Stimulated activated CD4-positive, alpha-beta T cell treated with anti-CD3 and anti-CD28 coated beads, Interleukin-2, amount 100 ng/mL, for 48 hours (primary cell): ENCODE measurements at regions not wholly inside any gene's neighbourhood (a gene's known extent, or its start where the extent isn't known, plus 50 kb on each side); places are given as distances from the start of the nearest gene placed in this dataset.
"Not testable (repeated sequence)": the region's sequence is repeated elsewhere in the genome, so short reads cannot be mapped to it uniquely, and the experiment has no call there.

Experiments
- DNase-seq, 2 donors: peaks; one replicate each; pipeline ENCODE4 v3.0.0-alpha.2; 2020

GRCh38 chr11:22479971-22480720, 142.0 kb downstream of the SLC17A6 start:
- DNase-seq, result no peak

- DNase-seq, result no peak
Measured at GRCh38 chr11:22479208-22479607, 141.0 kb downstream of the SLC17A6 start.

- DNase-seq, result no peak
Measured at GRCh38 chr11:22478169-22478568, 140.0 kb downstream of the SLC17A6 start.

DNA sequence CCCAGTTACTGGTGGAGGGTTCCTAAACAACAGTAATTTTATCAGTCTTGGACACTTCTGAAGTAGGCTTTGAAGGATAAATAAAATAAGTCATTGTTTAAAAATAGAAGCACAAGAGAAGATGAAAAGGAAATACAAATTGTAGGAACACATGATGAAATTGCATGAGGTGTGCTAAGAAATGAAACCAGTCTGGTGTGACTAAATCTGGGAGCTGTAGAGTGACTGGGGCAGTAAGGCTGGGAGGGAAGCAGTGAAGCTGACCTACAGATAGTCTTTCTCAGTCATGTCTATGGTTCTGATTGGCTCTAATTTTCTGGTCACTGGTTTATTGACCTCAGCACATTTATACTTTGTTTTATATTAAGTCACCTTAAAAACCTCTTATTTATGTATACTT, 139.1 kb downstream of the SLC17A6 start:
- DNase-seq, result no peak

DNA sequence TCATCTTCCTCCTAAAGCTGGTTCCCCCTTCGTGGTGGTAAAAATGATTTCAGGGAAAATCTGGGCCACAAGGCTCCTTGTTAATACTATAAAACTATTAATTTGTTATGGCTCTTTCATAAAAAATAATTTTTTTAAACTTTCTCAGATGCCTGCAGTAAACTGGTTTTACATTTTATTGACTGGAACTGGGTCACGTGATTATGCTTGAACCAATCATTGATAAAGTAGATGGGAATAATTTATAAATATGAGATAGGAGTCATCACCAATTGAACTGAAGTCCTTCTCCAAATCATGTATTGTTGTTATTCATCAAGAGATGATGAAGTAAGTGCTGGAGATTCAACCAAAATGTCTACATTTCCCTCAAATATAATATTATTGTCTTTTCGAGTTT, 138.4 kb downstream of the SLC17A6 start:
- DNase-seq, result no peak

GRCh38 chr11:22474616-22475015, 136.4 kb downstream of the SLC17A6 start:
- DNase-seq, result no peak

- no peak for DNase-seq
Measured at GRCh38 chr11:22473586-22473985, 135.4 kb downstream of the SLC17A6 start.

DNA sequence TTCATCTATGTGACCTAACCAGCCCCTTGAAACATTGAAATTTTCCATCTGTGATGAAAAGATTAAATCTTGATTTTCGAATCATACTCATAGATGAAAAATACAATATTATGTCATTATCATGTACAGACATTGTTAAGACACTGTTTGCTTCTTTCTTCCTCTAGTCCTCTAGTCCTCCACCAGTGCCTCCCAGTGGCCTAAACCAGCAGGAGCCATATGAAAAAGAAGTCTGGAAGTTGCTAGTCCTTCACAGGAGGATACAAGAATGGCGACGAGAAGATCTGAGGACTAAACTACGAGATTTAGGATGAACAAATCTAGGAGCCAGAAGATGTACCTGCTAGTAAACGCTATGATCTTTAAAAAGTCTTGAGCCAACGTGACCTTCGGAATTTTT, 134.1 kb downstream of the SLC17A6 start:
- DNase-seq, result no peak

DNA sequence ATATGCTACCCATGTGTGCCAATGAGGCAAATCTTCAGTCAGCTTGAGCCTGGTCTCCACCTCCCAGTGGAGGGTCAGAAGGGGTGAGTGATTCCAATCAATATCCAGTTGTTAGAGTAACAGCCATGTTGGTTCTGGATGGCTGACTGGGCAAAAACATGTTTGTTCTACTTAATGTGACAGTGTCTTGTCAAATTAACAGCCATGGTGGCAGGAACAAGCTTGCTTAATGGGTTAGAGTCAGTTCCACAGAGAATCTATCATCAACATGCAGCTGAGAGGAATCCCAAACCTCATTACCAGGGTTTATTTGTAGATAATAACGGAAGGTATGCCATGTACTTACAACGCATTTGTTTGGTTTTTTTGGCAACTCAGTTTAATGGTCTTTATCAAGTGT, 133.2 kb downstream of the SLC17A6 start:
- DNase-seq, result no peak

GRCh38 chr11:22467741-22468140, 129.6 kb downstream of the SLC17A6 start:
- DNase-seq, result no peak

DNA sequence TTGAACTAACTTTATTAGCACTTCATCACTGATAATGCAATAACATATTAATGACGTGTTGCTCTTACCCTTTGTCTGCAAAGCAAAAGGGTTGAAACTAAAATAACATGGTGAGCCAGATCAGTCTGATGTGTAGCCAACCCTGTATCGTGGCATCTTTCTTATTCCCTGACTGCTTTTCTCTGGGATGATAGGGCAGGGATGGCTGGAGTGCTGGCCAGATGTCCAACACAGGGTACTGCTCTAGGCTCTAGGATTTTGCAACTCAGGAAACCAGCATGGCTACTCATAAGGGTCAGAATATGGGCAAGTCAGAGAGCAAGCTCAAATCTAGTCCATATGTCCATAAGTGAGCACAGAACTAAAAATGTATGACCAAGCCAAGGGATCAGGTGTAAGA, 129.1 kb downstream of the SLC17A6 start:
- no peak for DNase-seq

GRCh38 chr11:22466809-22467208, 128.6 kb downstream of the SLC17A6 start:
- no peak for DNase-seq

- no peak for DNase-seq
Measured at GRCh38 chr11:22466351-22466750, 128.2 kb downstream of the SLC17A6 start.

GRCh38 chr11:22465620-22466019, 127.4 kb downstream of the SLC17A6 start:
- no peak for DNase-seq

GRCh38 chr11:22461626-22462025, 123.4 kb downstream of the SLC17A6 start:
- no peak for DNase-seq

DNA sequence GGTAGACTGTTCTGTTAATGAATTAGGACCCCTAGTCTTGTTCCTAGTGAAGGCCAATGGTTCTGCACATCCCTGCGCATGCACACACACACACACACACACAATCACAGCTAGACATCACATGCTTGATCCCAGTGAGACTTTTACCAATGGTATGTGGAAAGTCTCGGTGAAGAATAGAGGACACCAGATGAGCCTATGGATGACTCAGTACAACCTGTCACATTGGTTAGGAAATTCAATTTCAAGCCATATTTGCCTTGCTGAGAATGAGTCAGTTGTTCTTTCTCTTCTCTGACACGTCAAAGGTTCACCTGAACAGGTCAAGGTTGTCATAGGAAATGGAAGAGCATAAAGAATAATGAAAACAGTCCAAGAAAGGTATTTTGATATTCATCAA, 122.0 kb downstream of the SLC17A6 start:
- no peak for DNase-seq

GRCh38 chr11:22459048-22459447, 120.9 kb downstream of the SLC17A6 start:
- DNase-seq, result no peak

DNA sequence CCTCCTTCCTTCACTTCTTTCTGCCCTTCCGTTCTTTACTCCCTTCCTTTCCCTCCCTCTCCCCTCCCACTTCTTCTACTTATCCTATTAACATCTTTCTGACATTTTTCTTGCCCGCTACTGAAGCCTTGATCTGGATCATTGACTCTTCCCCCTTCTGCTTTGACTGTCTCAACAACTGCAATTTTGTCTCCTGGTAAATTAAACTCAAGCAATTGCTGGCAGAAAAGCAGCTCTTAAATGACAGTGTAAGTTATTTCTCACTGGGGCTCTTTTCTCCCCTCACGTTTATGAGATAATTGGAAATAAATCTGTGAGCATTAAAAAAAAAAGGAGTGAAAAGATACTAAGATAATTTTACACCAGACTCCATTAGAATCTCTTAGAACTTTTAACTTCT, 120.0 kb downstream of the SLC17A6 start:
- no peak for DNase-seq

GRCh38 chr11:22456993-22457762, 119.0 kb downstream of the SLC17A6 start:
- no peak for DNase-seq

DNA sequence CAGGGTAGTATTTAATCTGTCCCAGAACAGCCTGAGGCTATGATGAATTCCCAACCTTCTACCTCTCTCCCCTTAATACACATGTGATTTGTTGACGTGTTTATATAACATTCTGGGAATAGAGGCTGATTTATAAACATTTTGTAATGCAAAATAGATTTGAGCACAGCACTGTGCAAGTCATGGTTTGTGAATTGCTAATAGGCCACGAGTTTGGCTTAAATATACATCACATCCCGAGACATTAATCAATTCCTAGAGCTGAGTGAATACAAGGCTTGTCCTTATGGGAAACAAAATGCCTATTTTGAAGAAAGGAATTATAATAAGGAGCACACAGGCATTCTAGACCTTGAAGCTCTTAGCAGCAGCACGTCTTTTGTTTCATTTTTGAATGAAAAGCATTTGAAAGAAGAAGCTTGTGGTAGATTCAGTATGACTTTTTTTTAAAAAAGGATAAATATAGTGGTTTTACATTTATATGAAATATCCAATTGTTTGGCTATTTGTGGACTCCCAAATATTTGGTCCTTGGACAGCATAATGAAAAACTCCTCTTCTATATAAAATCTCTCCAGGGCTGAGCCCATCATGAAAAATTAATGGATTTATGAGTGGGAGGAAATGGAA, 116.4 kb downstream of the SLC17A6 start:
- DNase-seq, result no peak

DNA sequence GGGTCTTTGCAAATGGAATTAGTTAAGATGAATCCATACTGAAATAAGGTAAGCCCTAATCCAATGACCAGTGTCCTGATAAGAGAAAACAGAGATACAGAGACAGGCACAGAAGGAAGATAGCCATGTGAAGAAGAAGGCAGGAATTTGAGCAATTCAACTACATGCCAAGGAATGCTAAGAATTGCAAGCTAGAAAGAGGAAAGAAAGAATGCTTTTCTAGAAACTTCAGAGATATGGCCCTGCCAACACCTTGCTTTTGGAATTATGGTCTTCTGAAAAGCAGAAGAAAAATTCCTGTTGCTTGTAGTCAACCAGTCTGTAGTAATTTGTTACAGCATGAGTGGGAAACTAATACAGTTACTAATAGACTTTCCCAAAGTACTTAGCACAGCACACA, 111.3 kb downstream of the SLC17A6 start:
- DNase-seq, result no peak

DNA sequence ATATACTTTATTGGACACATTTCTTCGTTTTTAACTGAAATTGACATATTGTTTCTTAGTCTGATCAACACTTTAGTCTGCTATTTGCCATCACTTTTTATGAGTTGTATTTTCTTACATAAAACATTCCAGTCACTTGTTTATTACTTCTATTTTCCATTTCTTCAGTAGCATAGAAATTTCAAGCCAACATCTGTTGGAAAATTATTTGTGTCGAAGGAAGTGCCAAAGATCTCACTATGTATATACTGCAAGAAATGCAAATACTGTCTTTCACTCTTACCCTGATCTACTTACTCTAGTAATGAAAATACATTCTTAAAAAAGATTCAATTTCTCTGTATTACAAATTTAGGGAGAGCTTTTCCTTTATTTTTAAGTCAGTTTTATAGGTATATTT, 105.9 kb downstream of the SLC17A6 start:
- DNase-seq, result no peak

DNA sequence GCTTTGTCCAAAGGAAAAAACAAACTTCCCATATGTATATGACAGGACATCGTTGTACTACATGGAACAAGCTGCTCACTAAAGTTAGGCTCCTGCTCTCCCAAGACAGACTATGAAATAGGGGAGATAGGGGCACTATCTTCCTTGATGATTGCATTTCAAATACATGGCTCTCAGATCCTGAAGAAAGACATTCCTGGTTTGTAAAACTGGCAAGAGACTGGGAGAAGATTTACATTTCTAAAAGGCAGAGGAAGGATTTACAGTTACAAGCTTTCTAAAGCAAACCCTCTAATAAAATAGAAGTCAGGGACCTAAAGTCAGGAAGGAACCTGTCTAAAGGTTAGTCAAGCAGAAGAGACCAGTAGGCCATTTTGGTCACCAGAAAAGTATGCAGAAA, 103.7 kb downstream of the SLC17A6 start:
- DNase-seq, result no peak

GRCh38 chr11:22435582-22435981, 97.4 kb downstream of the SLC17A6 start:
- DNase-seq, result not testable (repeated sequence)
